Liver (tissue), 8 donors: ENCODE measurements at regions not wholly inside any gene's neighbourhood (a gene's known extent, or its start where the extent isn't known, plus 50 kb on each side); places are given as distances from the start of the nearest gene placed in this dataset.

Source experiments
- DNase-seq: peaks from one replicate; pipeline ENCODE4 v3.0.0-alpha.2; 2017; ENCODE audit warnings: low spot score
- H3K27ac ChIP-seq, 2 donors: one replicate each; pipeline ENCODE4 v1.7.0; 2013; ENCODE audit warnings: inconsistent platforms in 2 of 2, low read length in 2 of 2, control low read depth in 1 of 2, low read depth in 1 of 2, mild to moderate bottlenecking in 1 of 2
- H3K27me3 ChIP-seq, 4 donors: one replicate each; pipeline versions ENCODE4 v1.6.1 to v1.7.0; 2013; ENCODE audit warnings: low read length in 3 of 4, inconsistent platforms in 1 of 4, mild to moderate bottlenecking in 1 of 4, moderate library complexity in 1 of 4; ENCODE audit not compliant: control insufficient read depth in 4 of 4, insufficient read depth in 4 of 4
- H3K36me3 ChIP-seq, 4 donors: one replicate each; pipeline versions ENCODE4 v1.6.1 to v1.7.0; 2013; ENCODE audit warnings: low read length in 3 of 4, mild to moderate bottlenecking in 3 of 4, low read depth in 1 of 4, moderate library complexity in 1 of 4; ENCODE audit not compliant: control insufficient read depth in 4 of 4, insufficient read depth in 3 of 4
- H3K4me1 ChIP-seq, 4 donors: one replicate each; pipeline versions ENCODE4 v1.6.1 to v1.7.0; 2013; ENCODE audit warnings: low read length in 3 of 4, mild to moderate bottlenecking in 3 of 4, moderate library complexity in 1 of 4; ENCODE audit not compliant: control insufficient read depth in 4 of 4, insufficient read depth in 4 of 4
- H3K4me3 ChIP-seq, 3 donors: one replicate each; pipeline versions ENCODE4 v1.6.1 to v1.7.0; 2013; ENCODE audit warnings: low read length in 3 of 3, control low read depth in 1 of 3, low read depth in 1 of 3, mild to moderate bottlenecking in 1 of 3
- H3K9ac ChIP-seq, 2 donors: one replicate each; pipeline ENCODE4 v1.7.0; 2013; ENCODE audit warnings: low read length in 2 of 2, mild to moderate bottlenecking in 2 of 2, moderate library complexity in 2 of 2, control low read depth in 1 of 2, low read depth in 1 of 2
- H3K9me3 ChIP-seq, 4 donors: one replicate each; pipeline versions ENCODE4 v1.6.1 to v1.7.0; 2013; ENCODE audit warnings: low read length in 3 of 4; ENCODE audit not compliant: control insufficient read depth in 4 of 4
- EGR1 ChIP-seq, 2 donors: IDR thresholded peaks; 2 replicates each; pipeline ENCODE4 v1.6.1; 2016 to 2018; ENCODE audit warnings: antibody characterized with exemption in 2 of 2, low read depth in 2 of 2
- FOXA1 ChIP-seq: IDR thresholded peaks from 2 replicates; pipeline ENCODE4 v1.6.1; 2016; ENCODE audit warnings: antibody characterized with exemption
- FOXA2 ChIP-seq: IDR thresholded peaks from 2 replicates; pipeline ENCODE4 v1.6.1; 2016; ENCODE audit warnings: antibody characterized with exemption
- GABPA ChIP-seq, 2 donors: IDR thresholded peaks in 1 of 2; conservative IDR thresholded peaks in 1 of 2; 2 replicates each; pipeline ENCODE4 v1.6.1; 2016; ENCODE audit warnings: antibody characterized with exemption in 2 of 2, mild to moderate bottlenecking in 1 of 2, moderate library complexity in 1 of 2
- HNF4A ChIP-seq, 2 donors: conservative IDR thresholded peaks; 2 replicates each; pipeline ENCODE4 v1.6.1; 2016; ENCODE audit warnings: antibody characterized with exemption in 2 of 2, mild to moderate bottlenecking in 2 of 2
- HNF4G ChIP-seq: IDR thresholded peaks from 2 replicates; pipeline ENCODE4 v1.6.1; 2016; ENCODE audit warnings: antibody characterized with exemption
- JUND ChIP-seq, 2 donors: IDR thresholded peaks; 2 replicates each; pipeline ENCODE4 v1.6.1; 2016; ENCODE audit warnings: antibody characterized with exemption in 2 of 2
- NR2F2 ChIP-seq: IDR thresholded peaks from 2 replicates; pipeline ENCODE4 v1.6.1; 2016; ENCODE audit warnings: antibody characterized with exemption
- RAD21 ChIP-seq, 2 donors: IDR thresholded peaks; 2 replicates each; pipeline ENCODE4 v1.6.1; 2016; ENCODE audit warnings: antibody characterized with exemption in 2 of 2, mild to moderate bottlenecking in 2 of 2
- RXRA ChIP-seq, 2 donors: IDR thresholded peaks; 2 replicates each; pipeline ENCODE4 v1.6.1; 2017 to 2018; ENCODE audit warnings: antibody characterized with exemption in 2 of 2, mild to moderate bottlenecking in 1 of 2
- SP1 ChIP-seq: IDR thresholded peaks from 2 replicates; pipeline ENCODE4 v1.6.1; 2018; ENCODE audit warnings: antibody characterized with exemption, mild to moderate bottlenecking
- TAF1 ChIP-seq: conservative IDR thresholded peaks from 2 replicates; pipeline ENCODE4 v1.6.1; 2016; ENCODE audit warnings: antibody characterized with exemption, mild to moderate bottlenecking
- YY1 ChIP-seq: IDR thresholded peaks from 2 replicates; pipeline ENCODE4 v1.6.1; 2016; ENCODE audit warnings: antibody characterized with exemption, mild to moderate bottlenecking
- WGBS: extraction: QIAGEN DNeasy Blood & Tissue Kit; methylation state at CpG from one replicate; pipeline ENCODE4 v1.1.7; 2013; 5-methylcytosine and 5-hydroxymethylcytosine counted together
- TF ChIP-seq, protein P1 (sequence below): IDR thresholded peaks from 2 replicates; pipeline ENCODE4 v1.6.1; 2016; ENCODE audit warnings: antibody characterized with exemption
- TF ChIP-seq, protein P2 (sequence below): IDR thresholded peaks from 2 replicates; pipeline ENCODE4 v1.6.1; 2016; ENCODE audit warnings: antibody characterized with exemption
- TF ChIP-seq, protein P3 (sequence below): IDR thresholded peaks from 2 replicates; pipeline ENCODE4 v1.6.1; 2016; ENCODE audit warnings: antibody characterized with exemption
- TF ChIP-seq, protein P4 (sequence below): IDR thresholded peaks from 2 replicates; pipeline ENCODE4 v1.6.1; 2016; ENCODE audit warnings: antibody characterized with exemption, mild to moderate bottlenecking
- TF ChIP-seq, protein P5 (sequence below): fragments of 150-350 bp; IDR thresholded peaks from 2 replicates; pipeline ENCODE4 v1.5.1; 2017; ENCODE audit warnings: improper control_type of control experiment, low read depth, low read length; ENCODE audit not compliant: missing input control
- donor health status: healthy.
- donor health status: healthy.
- donor health status: healthy.
- donor health status: healthy.
- donor health status: healthy.

DNA sequence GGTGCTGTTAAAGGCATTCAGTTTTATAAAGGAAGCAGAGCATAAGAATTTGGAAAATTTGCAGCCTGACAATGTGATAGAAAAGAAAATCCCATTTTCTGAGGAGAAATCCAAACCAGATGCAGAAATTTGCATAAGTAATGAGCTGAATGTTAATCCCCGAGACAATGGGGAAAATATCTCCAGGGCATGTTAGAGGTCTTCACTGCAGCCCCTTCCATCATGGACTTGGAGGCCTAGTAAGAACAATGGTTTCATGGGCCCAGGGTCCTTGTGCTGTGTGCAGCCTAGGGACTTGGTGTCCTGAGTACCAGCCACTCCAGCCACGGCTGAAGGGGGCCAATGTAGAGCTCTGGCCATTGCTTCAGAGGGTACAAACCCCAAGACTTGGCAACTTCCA lies 542.7 kb upstream of the NR3C2 start:
- no peaks in the 10 kb centered on the region for H3K4me1 ChIP-seq
- DNase-seq, result no peak
- no peak overlapping the region for H3K9ac ChIP-seq
- H3K9me3 ChIP-seq, result peaks cover 0 to 2% (median 0%) of the 10 kb centered on the region in 4 donors
- 83% methylated on average over 2 of the region's 2 CpGs for WGBS
- H3K27ac ChIP-seq, result no peak overlapping the region
- no peak overlapping the region for H3K4me3 ChIP-seq
- H3K36me3 ChIP-seq, result no peaks in the 10 kb centered on the region
- no peaks in the 10 kb centered on the region for H3K27me3 ChIP-seq
- TF ChIP-seq FOXA1, result no peak

DNA sequence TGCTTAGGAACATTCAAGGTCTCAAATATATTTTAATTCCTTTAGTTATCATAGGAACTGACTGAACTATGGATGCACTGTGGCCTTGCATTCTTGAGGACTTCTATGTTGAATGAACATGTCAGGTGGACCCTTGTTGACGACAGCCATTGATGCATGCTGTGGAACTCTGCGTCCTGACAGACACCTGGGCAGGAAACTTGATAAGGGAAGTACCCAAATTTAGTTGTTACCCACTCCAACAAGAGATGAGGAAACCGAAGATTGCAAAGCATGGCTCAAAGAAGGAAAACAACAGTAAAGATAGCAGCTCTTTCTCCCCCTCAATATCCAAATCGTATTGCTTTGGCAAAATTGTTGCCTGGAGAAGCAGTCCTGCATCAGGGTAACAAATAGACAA lies 540.0 kb upstream of the NR3C2 start:
- no peak overlapping the region for H3K27ac ChIP-seq
- no peaks in the 10 kb centered on the region for H3K36me3 ChIP-seq
- H3K4me1 ChIP-seq, result peaks cover 0 to 2% (median 0%) of the 10 kb centered on the region in 4 donors
- H3K9me3 ChIP-seq, result peaks cover 0 to 2% (median 0%) of the 10 kb centered on the region in 4 donors
- no peak overlapping the region for H3K9ac ChIP-seq
- DNase-seq, result no peak
- no peaks in the 10 kb centered on the region for H3K27me3 ChIP-seq
- WGBS, result 57% methylated on average over 4 of the region's 4 CpGs
- no peak overlapping the region for H3K4me3 ChIP-seq
- TF ChIP-seq JUND (IDR thresholded peaks at IDR 0.05), result no peak
- TF ChIP-seq, protein P1, sequence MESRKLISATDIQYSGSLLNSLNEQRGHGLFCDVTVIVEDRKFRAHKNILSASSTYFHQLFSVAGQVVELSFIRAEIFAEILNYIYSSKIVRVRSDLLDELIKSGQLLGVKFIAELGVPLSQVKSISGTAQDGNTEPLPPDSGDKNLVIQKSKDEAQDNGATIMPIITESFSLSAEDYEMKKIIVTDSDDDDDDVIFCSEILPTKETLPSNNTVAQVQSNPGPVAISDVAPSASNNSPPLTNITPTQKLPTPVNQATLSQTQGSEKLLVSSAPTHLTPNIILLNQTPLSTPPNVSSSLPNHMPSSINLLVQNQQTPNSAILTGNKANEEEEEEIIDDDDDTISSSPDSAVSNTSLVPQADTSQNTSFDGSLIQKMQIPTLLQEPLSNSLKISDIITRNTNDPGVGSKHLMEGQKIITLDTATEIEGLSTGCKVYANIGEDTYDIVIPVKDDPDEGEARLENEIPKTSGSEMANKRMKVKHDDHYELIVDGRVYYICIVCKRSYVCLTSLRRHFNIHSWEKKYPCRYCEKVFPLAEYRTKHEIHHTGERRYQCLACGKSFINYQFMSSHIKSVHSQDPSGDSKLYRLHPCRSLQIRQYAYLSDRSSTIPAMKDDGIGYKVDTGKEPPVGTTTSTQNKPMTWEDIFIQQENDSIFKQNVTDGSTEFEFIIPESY, result no peak
- TF ChIP-seq RAD21 (IDR thresholded peaks at IDR 0.05), result no peak
- TF ChIP-seq, protein P2, sequence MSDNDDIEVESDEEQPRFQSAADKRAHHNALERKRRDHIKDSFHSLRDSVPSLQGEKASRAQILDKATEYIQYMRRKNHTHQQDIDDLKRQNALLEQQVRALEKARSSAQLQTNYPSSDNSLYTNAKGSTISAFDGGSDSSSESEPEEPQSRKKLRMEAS, result no peak
- no peak for TF ChIP-seq YY1
- TF ChIP-seq NR2F2, result no peak
- TF ChIP-seq, protein P3, sequence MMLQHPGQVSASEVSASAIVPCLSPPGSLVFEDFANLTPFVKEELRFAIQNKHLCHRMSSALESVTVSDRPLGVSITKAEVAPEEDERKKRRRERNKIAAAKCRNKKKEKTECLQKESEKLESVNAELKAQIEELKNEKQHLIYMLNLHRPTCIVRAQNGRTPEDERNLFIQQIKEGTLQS, result no peak
- TF ChIP-seq RXRA (IDR thresholded peaks at IDR 0.05), result no peak
- no peak for TF ChIP-seq FOXA2
- TF ChIP-seq FOXA1, result no peak
- no peak for TF ChIP-seq SP1
- TF ChIP-seq, protein P4, sequence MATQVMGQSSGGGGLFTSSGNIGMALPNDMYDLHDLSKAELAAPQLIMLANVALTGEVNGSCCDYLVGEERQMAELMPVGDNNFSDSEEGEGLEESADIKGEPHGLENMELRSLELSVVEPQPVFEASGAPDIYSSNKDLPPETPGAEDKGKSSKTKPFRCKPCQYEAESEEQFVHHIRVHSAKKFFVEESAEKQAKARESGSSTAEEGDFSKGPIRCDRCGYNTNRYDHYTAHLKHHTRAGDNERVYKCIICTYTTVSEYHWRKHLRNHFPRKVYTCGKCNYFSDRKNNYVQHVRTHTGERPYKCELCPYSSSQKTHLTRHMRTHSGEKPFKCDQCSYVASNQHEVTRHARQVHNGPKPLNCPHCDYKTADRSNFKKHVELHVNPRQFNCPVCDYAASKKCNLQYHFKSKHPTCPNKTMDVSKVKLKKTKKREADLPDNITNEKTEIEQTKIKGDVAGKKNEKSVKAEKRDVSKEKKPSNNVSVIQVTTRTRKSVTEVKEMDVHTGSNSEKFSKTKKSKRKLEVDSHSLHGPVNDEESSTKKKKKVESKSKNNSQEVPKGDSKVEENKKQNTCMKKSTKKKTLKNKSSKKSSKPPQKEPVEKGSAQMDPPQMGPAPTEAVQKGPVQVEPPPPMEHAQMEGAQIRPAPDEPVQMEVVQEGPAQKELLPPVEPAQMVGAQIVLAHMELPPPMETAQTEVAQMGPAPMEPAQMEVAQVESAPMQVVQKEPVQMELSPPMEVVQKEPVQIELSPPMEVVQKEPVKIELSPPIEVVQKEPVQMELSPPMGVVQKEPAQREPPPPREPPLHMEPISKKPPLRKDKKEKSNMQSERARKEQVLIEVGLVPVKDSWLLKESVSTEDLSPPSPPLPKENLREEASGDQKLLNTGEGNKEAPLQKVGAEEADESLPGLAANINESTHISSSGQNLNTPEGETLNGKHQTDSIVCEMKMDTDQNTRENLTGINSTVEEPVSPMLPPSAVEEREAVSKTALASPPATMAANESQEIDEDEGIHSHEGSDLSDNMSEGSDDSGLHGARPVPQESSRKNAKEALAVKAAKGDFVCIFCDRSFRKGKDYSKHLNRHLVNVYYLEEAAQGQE, result no peak
- TF ChIP-seq GABPA (IDR thresholded peaks at IDR 0.05 in 1 of 2, conservative IDR thresholded peaks at IDR 0.05 in 1 of 2), result no peak
- TF ChIP-seq TAF1, result no peak
- no peak for TF ChIP-seq HNF4G
- no peak for TF ChIP-seq EGR1 (IDR thresholded peaks at IDR 0.05; ENCODE audit: low read depth in 2 of 2)
- no peak for TF ChIP-seq HNF4A (conservative IDR thresholded peaks at IDR 0.05)
- TF ChIP-seq, protein P5, sequence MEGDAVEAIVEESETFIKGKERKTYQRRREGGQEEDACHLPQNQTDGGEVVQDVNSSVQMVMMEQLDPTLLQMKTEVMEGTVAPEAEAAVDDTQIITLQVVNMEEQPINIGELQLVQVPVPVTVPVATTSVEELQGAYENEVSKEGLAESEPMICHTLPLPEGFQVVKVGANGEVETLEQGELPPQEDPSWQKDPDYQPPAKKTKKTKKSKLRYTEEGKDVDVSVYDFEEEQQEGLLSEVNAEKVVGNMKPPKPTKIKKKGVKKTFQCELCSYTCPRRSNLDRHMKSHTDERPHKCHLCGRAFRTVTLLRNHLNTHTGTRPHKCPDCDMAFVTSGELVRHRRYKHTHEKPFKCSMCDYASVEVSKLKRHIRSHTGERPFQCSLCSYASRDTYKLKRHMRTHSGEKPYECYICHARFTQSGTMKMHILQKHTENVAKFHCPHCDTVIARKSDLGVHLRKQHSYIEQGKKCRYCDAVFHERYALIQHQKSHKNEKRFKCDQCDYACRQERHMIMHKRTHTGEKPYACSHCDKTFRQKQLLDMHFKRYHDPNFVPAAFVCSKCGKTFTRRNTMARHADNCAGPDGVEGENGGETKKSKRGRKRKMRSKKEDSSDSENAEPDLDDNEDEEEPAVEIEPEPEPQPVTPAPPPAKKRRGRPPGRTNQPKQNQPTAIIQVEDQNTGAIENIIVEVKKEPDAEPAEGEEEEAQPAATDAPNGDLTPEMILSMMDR, result no peak
